ENCODE measurements at regions not wholly inside any gene's neighbourhood (a gene's known extent, or its start where the extent isn't known, plus 50 kb on each side); places are given as distances from the start of the nearest gene placed in this dataset.

DNA sequence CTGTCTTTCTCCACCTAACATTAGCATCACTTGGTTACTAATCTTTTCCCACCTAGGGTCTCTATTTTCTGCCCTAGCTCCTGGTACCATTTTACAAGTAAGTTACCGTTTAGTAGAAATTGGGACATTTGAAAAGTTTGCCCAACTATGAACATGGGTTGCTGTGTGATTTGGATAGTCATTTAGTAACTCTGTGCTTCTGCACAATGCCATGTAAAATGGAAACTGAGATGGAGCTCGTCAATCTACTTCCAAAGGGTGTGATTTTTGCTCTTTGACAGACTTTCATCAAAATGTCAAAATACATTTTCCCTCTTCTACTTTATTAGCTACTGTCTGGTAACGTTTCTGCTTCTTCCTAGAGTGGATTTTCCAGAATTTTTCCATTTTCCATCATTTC is 381.5 kb upstream of the B3GALT2 start:
- TF ChIP-seq GATA2 (IDR thresholded peaks at IDR 0.05; ENCODE audit: low read depth, low read length) (no peak), GATA3 (IDR thresholded peaks at IDR 0.05; ENCODE audit: low read depth, low read length) (no peak)
